OCI-LY1 (cell line): ENCODE measurements at regions not wholly inside any gene's neighbourhood (a gene's known extent, or its start where the extent isn't known, plus 50 kb on each side); places are given as distances from the start of the nearest gene placed in this dataset.

ENCODE experiments used
- H2AFZ ChIP-seq: fragments of 200-600 bp; sonication (generic), shearing (Covaris generic); 2 replicates; pipeline ENCODE4 v1.6.0; 2014; ENCODE audit warnings: antibody characterized with exemption, mild to moderate bottlenecking, low read length
- H3F3A ChIP-seq: fragments of 200-600 bp; sonication (generic), shearing (Covaris generic); 2 replicates; pipeline ENCODE4 v1.6.0; 2014; ENCODE audit warnings: mild to moderate bottlenecking, antibody characterized with exemption, low read length, moderate library complexity; ENCODE audit not compliant: insufficient read depth
- H3K27ac ChIP-seq: fragments of 200-600 bp; sonication (generic); 2 replicates; pipeline ENCODE4 v1.5.1; 2014; ENCODE audit warnings: low read length, mixed run types, mild to moderate bottlenecking, low read depth; ENCODE audit not compliant: poor library complexity, severe bottlenecking
- H3K27me3 ChIP-seq: fragments of 200-600 bp; sonication (generic); 2 replicates; pipeline ENCODE4 v1.6.0; 2014; ENCODE audit warnings: antibody characterized with exemption, mild to moderate bottlenecking, low read length, moderate library complexity; ENCODE audit not compliant: insufficient read depth
- H3K36me3 ChIP-seq: fragments of 200-600 bp; sonication (generic); 2 replicates; pipeline ENCODE4 v1.6.1; 2014; ENCODE audit warnings: mild to moderate bottlenecking, antibody characterized with exemption, low read length, moderate library complexity, mixed read lengths; ENCODE audit not compliant: insufficient read depth
- H3K4me1 ChIP-seq: fragments of 200-600 bp; sonication (generic); 2 replicates; pipeline ENCODE4 v1.5.1; 2014; ENCODE audit warnings: mild to moderate bottlenecking, low read length, moderate library complexity; ENCODE audit not compliant: insufficient read depth, severe bottlenecking
- H3K4me2 ChIP-seq: fragments of 200-600 bp; sonication (generic), shearing (Covaris generic); 2 replicates; pipeline ENCODE4 v1.6.1; 2014; ENCODE audit warnings: low read length
- H3K4me3 ChIP-seq: fragments of 200-600 bp; sonication (generic); 2 replicates; pipeline ENCODE4 v1.5.1; 2014; ENCODE audit warnings: low read length, low read depth, mild to moderate bottlenecking, mixed read lengths; ENCODE audit not compliant: poor library complexity, severe bottlenecking
- H3K79me2 ChIP-seq: fragments of 200-600 bp; shearing (Covaris generic); 2 replicates; pipeline ENCODE4 v1.6.1; 2016; ENCODE audit warnings: mixed run types, low read length, mixed read lengths; ENCODE audit not compliant: insufficient read depth
- H3K9ac ChIP-seq: fragments of 200-600 bp; sonication (generic), shearing (Covaris generic); 2 replicates; pipeline ENCODE4 v1.6.1; 2014; ENCODE audit warnings: mild to moderate bottlenecking, low read length, mixed read lengths
- H3K9me2 ChIP-seq: fragments of 200-600 bp; sonication (generic), shearing (Covaris generic); 2 replicates; pipeline ENCODE4 v1.6.1; 2014; ENCODE audit warnings: low read depth, mild to moderate bottlenecking, low read length, mixed read lengths
- H3K9me3 ChIP-seq: fragments of 200-600 bp; shearing (Covaris generic); 2 replicates; pipeline ENCODE4 v1.6.1; 2014; ENCODE audit warnings: low read length, mixed read lengths
- H4K20me1 ChIP-seq: fragments of 200-600 bp; sonication (generic), shearing (Covaris generic); 2 replicates; pipeline ENCODE4 v1.6.0; 2016; ENCODE audit warnings: mild to moderate bottlenecking, low read length; ENCODE audit not compliant: insufficient read depth
- EZH2 ChIP-seq: fragments of 200-600 bp; sonication (generic), shearing (Covaris generic); IDR thresholded peaks from 2 replicates; pipeline ENCODE4 v1.8.0; 2017; ENCODE audit warnings: borderline replicate concordance, mixed run types, mild to moderate bottlenecking, antibody characterized with exemption, low read length, moderate library complexity, mixed read lengths
- TF ChIP-seq, protein P1 (sequence below): fragments of 200-600 bp; sonication (generic), shearing (Covaris generic); IDR thresholded peaks from 2 replicates; pipeline ENCODE4 v1.5.1; 2017; ENCODE audit warnings: mild to moderate bottlenecking, antibody characterized with exemption, low read length, moderate library complexity, mixed read lengths

DNA sequence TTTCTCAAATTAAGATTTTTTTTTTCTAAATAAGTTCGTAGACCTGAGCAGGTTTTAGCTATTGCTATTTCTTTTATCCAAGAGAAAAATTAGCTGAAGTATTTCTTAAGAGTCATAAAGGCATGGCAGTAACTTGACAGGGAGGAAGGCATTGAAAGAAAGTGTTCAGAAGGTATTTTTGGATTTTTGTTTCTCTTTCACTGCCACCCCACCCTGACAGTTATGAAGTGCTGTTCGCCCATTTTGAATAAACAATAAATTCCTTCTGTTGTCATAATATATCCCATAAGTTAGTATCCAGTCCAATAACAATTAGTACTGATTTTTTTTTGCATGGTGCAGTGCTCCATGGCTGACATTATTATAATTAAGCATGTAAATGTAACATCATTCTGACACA, 363.0 kb downstream of the NR2F2 start:
- H3K4me1 ChIP-seq: no peaks in the 10 kb centered on the region
- no peak overlapping the region for H3K27ac ChIP-seq
- no peaks in the 10 kb centered on the region for H3K79me2 ChIP-seq
- no peak overlapping the region for H2AFZ ChIP-seq
- TF ChIP-seq EZH2: no peak
- TF ChIP-seq, protein P1, sequence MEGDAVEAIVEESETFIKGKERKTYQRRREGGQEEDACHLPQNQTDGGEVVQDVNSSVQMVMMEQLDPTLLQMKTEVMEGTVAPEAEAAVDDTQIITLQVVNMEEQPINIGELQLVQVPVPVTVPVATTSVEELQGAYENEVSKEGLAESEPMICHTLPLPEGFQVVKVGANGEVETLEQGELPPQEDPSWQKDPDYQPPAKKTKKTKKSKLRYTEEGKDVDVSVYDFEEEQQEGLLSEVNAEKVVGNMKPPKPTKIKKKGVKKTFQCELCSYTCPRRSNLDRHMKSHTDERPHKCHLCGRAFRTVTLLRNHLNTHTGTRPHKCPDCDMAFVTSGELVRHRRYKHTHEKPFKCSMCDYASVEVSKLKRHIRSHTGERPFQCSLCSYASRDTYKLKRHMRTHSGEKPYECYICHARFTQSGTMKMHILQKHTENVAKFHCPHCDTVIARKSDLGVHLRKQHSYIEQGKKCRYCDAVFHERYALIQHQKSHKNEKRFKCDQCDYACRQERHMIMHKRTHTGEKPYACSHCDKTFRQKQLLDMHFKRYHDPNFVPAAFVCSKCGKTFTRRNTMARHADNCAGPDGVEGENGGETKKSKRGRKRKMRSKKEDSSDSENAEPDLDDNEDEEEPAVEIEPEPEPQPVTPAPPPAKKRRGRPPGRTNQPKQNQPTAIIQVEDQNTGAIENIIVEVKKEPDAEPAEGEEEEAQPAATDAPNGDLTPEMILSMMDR: no peak
- H3K4me3 ChIP-seq: no peak overlapping the region
- H3F3A ChIP-seq: no peaks in the 10 kb centered on the region
- H3K9me2 ChIP-seq: no peaks in the 10 kb centered on the region
- no peaks in the 10 kb centered on the region for H3K9me3 ChIP-seq
- no peaks in the 10 kb centered on the region for H3K27me3 ChIP-seq
- H3K4me2 ChIP-seq: no peak overlapping the region
- no peaks in the 10 kb centered on the region for H3K36me3 ChIP-seq
- no peaks in the 10 kb centered on the region for H4K20me1 ChIP-seq
- H3K9ac ChIP-seq: no peak overlapping the region

DNA sequence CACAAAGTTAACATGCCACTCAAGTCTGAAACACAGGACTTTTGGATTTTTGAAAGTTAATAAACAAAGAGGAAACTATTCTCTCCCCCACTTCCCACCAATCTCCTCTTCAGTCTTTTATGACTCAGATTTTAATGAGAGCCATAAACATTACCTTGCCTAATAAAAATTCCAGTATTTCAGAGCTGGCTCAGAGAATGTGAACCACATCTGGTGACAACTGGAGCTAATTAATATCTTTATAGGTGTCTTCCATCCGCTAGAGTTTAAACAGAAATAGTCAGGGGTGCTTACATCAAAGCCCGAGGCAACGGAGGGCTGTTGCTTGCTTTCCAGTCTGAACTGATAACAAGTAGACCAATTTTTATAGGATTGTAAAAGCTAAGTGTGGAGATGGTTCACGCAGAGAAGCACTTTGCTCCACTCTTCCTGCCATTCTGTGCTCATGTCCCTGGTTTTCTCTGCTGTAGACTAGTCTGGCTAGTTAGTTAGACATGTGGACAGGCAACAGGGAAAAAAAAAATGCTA, 363.6 kb downstream of the NR2F2 start:
- no peaks in the 10 kb centered on the region for H4K20me1 ChIP-seq
- no peaks in the 10 kb centered on the region for H3K9me3 ChIP-seq
- TF ChIP-seq, protein P1: no peak
- H3K4me2 ChIP-seq: no peak overlapping the region
- no peak overlapping the region for H3K27ac ChIP-seq
- no peak overlapping the region for H3K9ac ChIP-seq
- H3K36me3 ChIP-seq: no peaks in the 10 kb centered on the region
- no peaks in the 10 kb centered on the region for H3K27me3 ChIP-seq
- H3K4me3 ChIP-seq: no peak overlapping the region
- no peaks in the 10 kb centered on the region for H3K9me2 ChIP-seq
- no peaks in the 10 kb centered on the region for H3F3A ChIP-seq
- H3K4me1 ChIP-seq: no peaks in the 10 kb centered on the region
- H2AFZ ChIP-seq: no peak overlapping the region
- no peaks in the 10 kb centered on the region for H3K79me2 ChIP-seq

DNA sequence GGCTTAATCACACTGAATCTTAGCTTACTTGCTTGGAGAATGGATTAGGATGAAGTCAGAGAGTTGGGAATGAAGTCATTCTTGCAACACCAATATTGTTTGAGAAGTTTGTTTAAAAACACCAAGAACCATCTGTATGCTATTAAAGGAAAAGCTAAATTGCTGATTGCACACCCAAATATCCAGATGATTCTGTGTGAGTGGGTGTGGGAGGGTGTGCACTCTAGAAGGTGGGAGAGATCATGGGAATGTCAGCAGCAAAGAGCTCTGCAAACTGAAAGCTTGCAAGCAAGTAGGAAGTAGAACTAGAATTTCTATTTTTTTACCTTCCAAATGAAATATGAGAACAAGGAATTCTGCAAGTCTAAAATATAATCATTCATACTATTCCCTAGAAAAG, 364.9 kb downstream of the NR2F2 start:
- Histone ChIP-seq H3K4me2 (no peak overlapping the region), H3K4me1 (no peaks in the 10 kb centered on the region), H3K27me3 (no peaks in the 10 kb centered on the region), H2AFZ (no peak overlapping the region), H3K4me3 (no peak overlapping the region), H3K79me2 (no peaks in the 10 kb centered on the region), H3K36me3 (no peaks in the 10 kb centered on the region), H3K9ac (no peak overlapping the region), H3K9me2 (no peaks in the 10 kb centered on the region), H3F3A (no peaks in the 10 kb centered on the region), H3K9me3 (no peaks in the 10 kb centered on the region), H3K27ac (no peak overlapping the region), H4K20me1 (no peaks in the 10 kb centered on the region)
- TF ChIP-seq, protein P1: no peak
- TF ChIP-seq EZH2: no peak
